HG03025 (cell line): ENCODE measurements at regions not wholly inside any gene's neighbourhood (a gene's known extent, or its start where the extent isn't known, plus 50 kb on each side); places are given as distances from the start of the nearest gene placed in this dataset.

Source experiments
- ATAC-seq: cut with Tn5 transposase; IDR thresholded peaks from one replicate; pipeline ENCODE4 v1.9.1; 2021; ENCODE audit warnings: mild to moderate bottlenecking, moderate library complexity; ENCODE audit not compliant: unreplicated experiment, low FRiP score

- no peak for ATAC-seq
Observed at GRCh38 chr1:213371847-213372619, 321.0 kb downstream of the RPS6KC1 start.

GRCh38 chr1:213374369-213374768 lies 323.3 kb downstream of the RPS6KC1 start:
- ATAC-seq, result no peak

GRCh38 chr1:213375002-213375401 lies 324.0 kb downstream of the RPS6KC1 start:
- no peak for ATAC-seq

- no peak for ATAC-seq
Observed at GRCh38 chr1:213376862-213377372, 325.9 kb downstream of the RPS6KC1 start.

- ATAC-seq, result no peak
Observed at GRCh38 chr1:213380865-213381264, 329.8 kb downstream of the RPS6KC1 start.

GRCh38 chr1:213381572-213382084 lies 330.6 kb downstream of the RPS6KC1 start:
- no peak for ATAC-seq

GRCh38 chr1:213383465-213383864 lies 332.4 kb downstream of the RPS6KC1 start:
- ATAC-seq, result no peak

GRCh38 chr1:213385201-213385600 lies 334.2 kb downstream of the RPS6KC1 start:
- no peak for ATAC-seq

GRCh38 chr1:213385806-213386324 lies 334.8 kb downstream of the RPS6KC1 start:
- no peak for ATAC-seq

GRCh38 chr1:213387380-213388015 lies 336.5 kb downstream of the RPS6KC1 start:
- ATAC-seq, result no peak

GRCh38 chr1:213388199-213388598 lies 337.2 kb downstream of the RPS6KC1 start:
- ATAC-seq, result no peak

- ATAC-seq, result no peak
Observed at GRCh38 chr1:213389061-213389581, 338.1 kb downstream of the RPS6KC1 start.

- ATAC-seq, result no peak
Observed at GRCh38 chr1:213391445-213391844, 340.4 kb downstream of the RPS6KC1 start.

GRCh38 chr1:213393860-213394259 lies 342.8 kb downstream of the RPS6KC1 start:
- ATAC-seq, result no peak

GRCh38 chr1:213394837-213395236 lies 343.8 kb downstream of the RPS6KC1 start:
- no peak for ATAC-seq

GRCh38 chr1:213397638-213398037 lies 346.6 kb downstream of the RPS6KC1 start:
- no peak for ATAC-seq

GRCh38 chr1:213399695-213400094 lies 348.7 kb downstream of the RPS6KC1 start:
- no peak for ATAC-seq

- ATAC-seq, result no peak
Observed at GRCh38 chr1:213409208-213409631, 358.2 kb downstream of the RPS6KC1 start.

- no peak for ATAC-seq
Observed at GRCh38 chr1:213409971-213410370, 358.9 kb downstream of the RPS6KC1 start.

- ATAC-seq, result no peak
Observed at GRCh38 chr1:213414346-213414745, 363.3 kb downstream of the RPS6KC1 start.

- no peak for ATAC-seq
Observed at GRCh38 chr1:213414911-213415310, 363.9 kb downstream of the RPS6KC1 start.
